CD4-positive, alpha-beta T cell (primary cell): ENCODE measurements at regions not wholly inside any gene's neighbourhood (a gene's known extent, or its start where the extent isn't known, plus 50 kb on each side); places are given as distances from the start of the nearest gene placed in this dataset.

Experiments
- ATAC-seq: fragments of 200-7000 bp; cut with Tn5 transposase; one replicate; pipeline ENCODE4 v1.10.0; 2022; ENCODE audit warnings: mild to moderate bottlenecking; ENCODE audit not compliant: poor library complexity
- CTCF ChIA-PET: fragments of 350-600 bp; sonication (Branson Sonifier 250); formaldehyde crosslinking; loops from one replicate; lab custom pipeline; 2021; ENCODE audit warnings: antibody characterized with exemption, inconsistent platforms; lab: Charles Lee
- POLR2A ChIA-PET: fragments of 350-600 bp; sonication (Branson Sonifier 250); formaldehyde crosslinking; loops from one replicate; lab custom pipeline; 2021; ENCODE audit warnings: antibody characterized with exemption, inconsistent platforms; lab: Charles Lee
- DNase-seq, 14 experiments: peaks; one replicate each; pipeline ENCODE4 v3.0.0-alpha.2; 2013 to 2020; ENCODE audit warnings: mixed read lengths in 2 of 14
- H3K27ac ChIP-seq, 2 donors: one replicate each; pipeline versions ENCODE4 v1.5.1 to v1.7.0; 2013; ENCODE audit warnings: low read length in 2 of 2, low read depth in 1 of 2, mild to moderate bottlenecking in 1 of 2
- H3K27me3 ChIP-seq, 2 experiments: 1 replicate in 1 of 2; 2 replicates in 1 of 2; pipeline versions ENCODE4 v1.6.1 to v1.7.0; 2013; ENCODE audit warnings: low read length in 2 of 2, control low read depth in 1 of 2, mild to moderate bottlenecking in 1 of 2, moderate library complexity in 1 of 2; ENCODE audit not compliant: insufficient read depth in 2 of 2, control insufficient read depth in 1 of 2
- H3K36me3 ChIP-seq: one replicate; pipeline ENCODE4 v1.6.1; 2013; ENCODE audit warnings: low read length, control low read depth; ENCODE audit not compliant: insufficient read depth
- H3K4me1 ChIP-seq: one replicate; pipeline ENCODE4 v1.6.1; 2013; ENCODE audit warnings: low read length, control low read depth; ENCODE audit not compliant: insufficient read depth
- H3K4me3 ChIP-seq: one replicate; pipeline ENCODE4 v1.5.1; 2013; ENCODE audit warnings: mild to moderate bottlenecking, low read length, moderate library complexity
- H3K9me3 ChIP-seq, 2 experiments: 1 replicate in 1 of 2; 2 replicates in 1 of 2; pipeline versions ENCODE4 v1.6.1 to v1.7.0; 2013; ENCODE audit warnings: low read length in 2 of 2, mild to moderate bottlenecking in 2 of 2, control low read depth in 1 of 2, moderate library complexity in 1 of 2; ENCODE audit not compliant: control insufficient read depth in 1 of 2, insufficient read depth in 1 of 2
- H3K27ac Mint-ChIP-seq: one replicate; pipeline ENCODE4 v1.8.0; 2020; ENCODE audit warnings: mixed read lengths
- H3K27me3 Mint-ChIP-seq: one replicate; pipeline ENCODE4 v1.8.0; 2021; ENCODE audit warnings: mixed read lengths
- H3K36me3 Mint-ChIP-seq: one replicate; pipeline ENCODE4 v1.8.0; 2021; ENCODE audit warnings: low read depth, mixed read lengths
- H3K4me1 Mint-ChIP-seq: one replicate; pipeline ENCODE4 v1.8.0; 2021; ENCODE audit warnings: low read depth, mixed read lengths
- H3K4me3 Mint-ChIP-seq: one replicate; pipeline ENCODE4 v1.8.0; 2020; ENCODE audit warnings: mild to moderate bottlenecking, mixed read lengths
- H3K9me3 Mint-ChIP-seq: one replicate; pipeline ENCODE4 v1.8.0; 2020; ENCODE audit warnings: mixed read lengths
- intact Hi-C, 2 experiments: fragments of 100-400 bp; cut with DNase I in 1 of 2; cut with micrococcal nuclease in 1 of 2; formaldehyde crosslinking; loops; one replicate each; pipeline versions ENCODE4 v1.15.1 to v1.9.0; 2023 to 2025; cut with DNase I, micrococcal nuclease
- TF ChIP-seq, protein P1 (sequence below): fragments of 200-600 bp; IDR thresholded peaks from one replicate; pipeline ENCODE4 v1.8.0; 2022; ENCODE audit warnings: antibody characterized with exemption, mild to moderate bottlenecking

DNA sequence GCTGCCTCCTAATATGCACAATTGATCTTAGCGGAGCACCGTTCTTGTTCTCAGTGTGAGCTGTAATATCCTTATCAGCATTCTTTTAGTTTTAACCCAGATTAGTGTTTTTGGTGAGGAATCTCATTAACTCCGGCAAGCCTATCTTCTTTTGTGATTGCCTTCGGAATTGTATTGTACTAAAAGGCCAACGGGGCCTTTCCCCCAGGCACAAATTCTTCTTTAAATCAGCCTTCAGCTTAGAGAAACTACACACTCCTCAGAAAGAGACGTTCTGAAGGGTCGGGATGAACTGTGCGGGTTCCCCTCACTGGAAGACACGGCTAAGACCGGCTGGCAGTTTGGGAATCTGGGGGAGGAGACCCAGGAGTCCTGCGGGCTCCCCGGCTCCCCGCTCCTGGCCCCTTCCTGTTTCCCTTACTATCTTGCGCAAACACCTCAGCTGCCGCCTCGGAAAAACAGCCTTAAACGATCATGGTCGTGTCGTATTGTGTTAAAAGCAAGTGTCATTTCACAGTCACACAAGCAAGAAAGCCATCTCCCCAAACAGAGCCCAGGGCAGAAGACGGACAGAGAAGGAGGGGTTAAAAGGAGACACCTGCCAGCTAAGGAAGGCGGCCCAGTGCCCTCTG, 353.1 kb upstream of the IRX2 start:
- Histone ChIP-seq H3K36me3 (no peaks in the 10 kb centered on the region), H3K27ac (no peak overlapping the region), H3K4me3 (no peak overlapping the region), H3K9me3 (peaks cover 0 to 55% of the 10 kb centered on the region in 2 experiments), H3K27me3 (peaks cover 4 to 9% of the 10 kb centered on the region in 2 experiments), H3K4me1 (no peaks in the 10 kb centered on the region)
- H3K4me3 Mint-ChIP-seq = no peak overlapping the region
- no peak overlapping the region for H3K27ac Mint-ChIP-seq
- ChIA-PET POLR2A (no interaction called here), CTCF (no interaction called here)
- H3K27me3 Mint-ChIP-seq = peaks cover 70% of the 10 kb centered on the region
- no peaks in the 10 kb centered on the region for H3K4me1 Mint-ChIP-seq
- DNase-seq (no peak), ATAC-seq (no peak)
- intact Hi-C loops = no loop called here
- peaks cover 3% of the 10 kb centered on the region for H3K9me3 Mint-ChIP-seq
- TF ChIP-seq, protein P1, sequence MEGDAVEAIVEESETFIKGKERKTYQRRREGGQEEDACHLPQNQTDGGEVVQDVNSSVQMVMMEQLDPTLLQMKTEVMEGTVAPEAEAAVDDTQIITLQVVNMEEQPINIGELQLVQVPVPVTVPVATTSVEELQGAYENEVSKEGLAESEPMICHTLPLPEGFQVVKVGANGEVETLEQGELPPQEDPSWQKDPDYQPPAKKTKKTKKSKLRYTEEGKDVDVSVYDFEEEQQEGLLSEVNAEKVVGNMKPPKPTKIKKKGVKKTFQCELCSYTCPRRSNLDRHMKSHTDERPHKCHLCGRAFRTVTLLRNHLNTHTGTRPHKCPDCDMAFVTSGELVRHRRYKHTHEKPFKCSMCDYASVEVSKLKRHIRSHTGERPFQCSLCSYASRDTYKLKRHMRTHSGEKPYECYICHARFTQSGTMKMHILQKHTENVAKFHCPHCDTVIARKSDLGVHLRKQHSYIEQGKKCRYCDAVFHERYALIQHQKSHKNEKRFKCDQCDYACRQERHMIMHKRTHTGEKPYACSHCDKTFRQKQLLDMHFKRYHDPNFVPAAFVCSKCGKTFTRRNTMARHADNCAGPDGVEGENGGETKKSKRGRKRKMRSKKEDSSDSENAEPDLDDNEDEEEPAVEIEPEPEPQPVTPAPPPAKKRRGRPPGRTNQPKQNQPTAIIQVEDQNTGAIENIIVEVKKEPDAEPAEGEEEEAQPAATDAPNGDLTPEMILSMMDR = no peak
- no peaks in the 10 kb centered on the region for H3K36me3 Mint-ChIP-seq

DNA sequence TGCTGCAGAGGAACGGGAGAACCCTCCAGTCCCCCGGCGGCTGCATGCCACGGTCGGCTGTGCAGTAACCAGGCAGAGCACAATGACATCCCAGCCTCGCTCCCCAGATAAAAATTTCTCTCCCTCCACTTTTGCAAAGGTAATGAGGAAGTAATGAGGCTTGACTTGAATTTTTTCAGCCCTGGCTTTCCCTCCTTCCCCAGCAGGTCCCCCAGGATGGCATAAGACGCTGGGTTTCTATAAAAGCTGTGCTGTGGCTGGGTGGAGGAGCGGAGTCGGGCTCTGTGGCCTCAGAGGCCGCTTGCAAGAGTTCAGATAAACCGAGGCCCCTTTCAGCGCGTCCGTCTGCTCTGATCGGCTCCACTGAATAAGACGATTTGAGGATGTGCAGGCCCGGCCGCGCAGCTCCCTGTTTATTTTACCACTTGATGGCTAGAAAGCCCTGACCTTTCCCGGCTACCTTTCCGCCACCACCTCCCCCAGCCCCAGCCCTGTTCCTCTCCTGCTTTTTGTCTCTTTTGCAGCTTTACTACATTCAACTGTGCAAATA, 351.9 kb upstream of the IRX2 start:
- H3K9me3 ChIP-seq = peaks cover 0 to 57% of the 10 kb centered on the region in 2 experiments
- H3K4me1 ChIP-seq = no peaks in the 10 kb centered on the region
- CTCF ChIA-PET = no interaction called here
- no peak for ATAC-seq
- no peak overlapping the region for H3K27ac ChIP-seq
- H3K4me3 ChIP-seq = no peak overlapping the region
- Mint-ChIP-seq H3K36me3 (no peaks in the 10 kb centered on the region), H3K27ac (no peak overlapping the region), H3K4me3 (no peak overlapping the region), H3K27me3 (peaks cover 59% of the 10 kb centered on the region), H3K4me1 (no peaks in the 10 kb centered on the region), H3K9me3 (peaks cover 5% of the 10 kb centered on the region)
- POLR2A ChIA-PET = no interaction called here
- H3K27me3 ChIP-seq = peaks cover 4 to 9% of the 10 kb centered on the region in 2 experiments
- no peak for DNase-seq
- no peaks in the 10 kb centered on the region for H3K36me3 ChIP-seq
- TF ChIP-seq, protein P1 = no peak
- intact Hi-C loops = no loop called here

DNA sequence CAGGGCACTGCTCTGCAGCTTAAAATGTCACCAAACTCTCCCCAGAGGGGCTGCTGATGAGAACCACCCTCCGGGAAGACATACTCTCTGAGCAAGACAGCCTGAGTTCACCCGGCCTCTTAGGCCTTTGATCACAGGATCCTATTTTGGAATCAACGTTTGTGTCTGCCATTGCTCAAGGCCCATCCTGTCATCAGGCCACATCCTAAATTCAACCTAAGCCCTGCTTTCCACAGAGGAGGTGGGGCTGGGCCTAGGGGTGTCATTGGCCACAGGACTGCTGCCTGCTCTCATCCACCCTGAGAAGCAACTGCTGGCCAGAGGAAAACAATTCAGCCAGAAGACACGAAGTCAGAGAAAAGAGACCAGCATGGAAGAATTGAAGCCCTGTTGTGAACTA, 351.1 kb upstream of the IRX2 start:
- Mint-ChIP-seq H3K36me3 (no peaks in the 10 kb centered on the region), H3K27ac (no peak overlapping the region), H3K9me3 (peaks cover 3% of the 10 kb centered on the region), H3K4me3 (no peak overlapping the region), H3K27me3 (peaks cover 52% of the 10 kb centered on the region), H3K4me1 (no peaks in the 10 kb centered on the region)
- Histone ChIP-seq H3K36me3 (no peaks in the 10 kb centered on the region), H3K27ac (no peak overlapping the region), H3K27me3 (peaks cover 4 to 9% of the 10 kb centered on the region in 2 experiments), H3K4me1 (no peaks in the 10 kb centered on the region), H3K4me3 (no peak overlapping the region), H3K9me3 (peaks cover 0 to 52% of the 10 kb centered on the region in 2 experiments)
- ChIA-PET CTCF (no interaction called here), POLR2A (no interaction called here)
- intact Hi-C loops = no loop called here
- DNase-seq = no peak
- TF ChIP-seq, protein P1 = no peak
- ATAC-seq = no peak
